Suppressor macrophage (primary cell): ENCODE measurements at regions not wholly inside any gene's neighbourhood (a gene's known extent, or its start where the extent isn't known, plus 50 kb on each side); places are given as distances from the start of the nearest gene placed in this dataset.
"Not testable (repeated sequence)": the region's sequence is repeated elsewhere in the genome, so short reads cannot be mapped to it uniquely, and the experiment has no call there.

ENCODE experiments used
- DNase-seq, 4 experiments: peaks; one replicate each; pipeline ENCODE4 v3.0.0-alpha.2; 2020 to 2022

DNA sequence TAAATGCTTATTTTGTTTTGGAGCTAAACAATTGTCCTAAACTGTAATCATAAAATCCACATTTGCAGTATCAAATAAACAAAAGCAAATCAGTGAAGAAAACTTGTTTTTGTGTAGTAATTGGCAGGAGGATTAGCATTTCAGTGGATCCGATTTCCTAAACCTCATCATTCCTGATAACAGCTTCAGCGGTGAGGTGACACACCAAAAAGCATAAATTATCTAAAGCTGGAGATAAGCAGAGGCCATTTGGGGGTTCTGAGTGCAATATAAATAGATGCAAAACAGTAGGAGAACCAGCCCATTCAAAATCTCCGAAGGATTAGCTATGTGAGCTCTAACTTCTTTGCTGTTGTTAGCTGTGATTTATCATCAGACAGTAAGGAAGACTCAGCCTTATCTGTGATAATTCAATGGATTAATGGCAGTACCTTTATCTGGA, 235.8 kb downstream of the EPHA7 start:
- DNase-seq, result no peak

DNA sequence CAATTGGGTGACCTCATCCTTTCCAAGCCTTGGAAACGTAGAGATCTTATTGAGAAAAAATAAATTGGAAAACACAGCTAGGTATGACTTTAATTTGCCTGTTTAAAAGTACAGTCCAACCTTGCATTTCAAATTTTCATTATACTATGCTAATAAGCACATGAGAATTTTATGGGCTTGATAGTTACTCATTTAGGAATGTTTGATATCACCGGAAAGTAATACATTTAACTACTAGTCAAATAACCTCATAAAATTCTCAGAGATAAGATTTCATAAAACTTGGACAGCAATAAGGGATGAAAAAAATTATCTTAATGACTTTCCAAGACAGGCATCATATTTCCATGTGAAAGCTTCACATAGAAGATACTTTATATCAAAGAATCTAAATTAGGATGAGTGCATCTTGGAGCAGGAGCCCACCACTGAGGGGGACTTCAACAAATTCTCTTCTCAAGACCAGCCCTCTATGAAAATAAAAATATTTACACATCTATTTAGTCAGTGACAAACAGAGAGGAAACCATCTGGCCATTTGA, 236.3 kb downstream of the EPHA7 start:
- no peak for DNase-seq

DNA sequence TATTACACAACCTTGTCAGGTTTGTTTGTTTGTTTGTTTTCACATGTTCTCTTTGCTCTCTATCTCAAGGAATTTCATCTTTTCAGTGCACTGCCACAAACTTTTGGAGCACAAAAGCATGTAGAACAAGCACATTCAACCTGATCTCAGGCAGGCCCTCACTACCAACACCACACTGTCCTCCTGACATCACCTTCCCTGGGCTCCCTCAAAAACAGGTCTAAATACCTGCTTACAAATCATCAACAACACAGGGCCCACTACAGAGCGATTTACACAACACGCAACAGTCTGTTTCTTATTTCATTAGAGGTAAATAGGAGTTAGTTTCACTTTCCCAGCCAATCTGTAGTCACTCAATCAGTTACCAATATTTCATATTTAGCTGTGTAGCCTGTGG, 241.4 kb downstream of the EPHA7 start:
- DNase-seq, result no peak

DNA sequence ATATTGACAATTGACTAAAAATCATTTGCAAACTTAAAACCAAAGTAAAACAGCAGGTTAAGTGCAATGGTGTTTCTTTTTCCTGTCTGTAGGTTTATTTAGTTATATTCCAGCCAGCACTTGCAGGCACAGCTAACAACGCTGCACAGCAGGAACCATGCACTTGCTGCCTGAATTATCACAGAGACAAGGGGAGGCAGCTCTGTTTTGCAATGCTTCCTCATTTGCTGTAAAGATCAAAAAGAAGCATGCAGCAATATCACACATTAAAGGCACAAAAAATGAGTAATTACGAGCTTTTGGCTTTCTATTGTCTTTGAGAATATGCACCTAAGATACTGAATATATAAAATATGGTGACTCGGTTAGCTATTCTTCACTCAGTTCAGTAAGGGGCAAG, 241.9 kb downstream of the EPHA7 start:
- DNase-seq, result no peak

DNA sequence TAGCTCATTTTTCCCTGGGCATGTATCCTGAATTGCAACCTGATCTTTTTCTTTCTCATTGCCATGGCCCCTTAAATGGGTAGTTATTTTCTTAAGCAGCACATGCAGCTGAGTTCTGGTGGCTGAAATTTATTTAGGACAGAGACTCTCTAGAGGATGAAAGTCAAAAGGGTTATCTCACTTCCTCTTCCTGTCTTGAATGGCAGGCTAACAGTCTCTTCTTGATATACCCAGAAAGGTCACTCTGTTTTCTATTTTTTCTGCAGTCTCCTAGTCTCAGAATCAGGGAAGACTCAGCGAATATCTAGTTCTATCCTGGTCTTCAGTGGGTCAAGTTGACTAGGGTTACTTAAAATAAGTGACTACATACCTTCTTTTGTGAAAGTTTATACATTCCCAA, 243.3 kb downstream of the EPHA7 start:
- no peak for DNase-seq

DNA sequence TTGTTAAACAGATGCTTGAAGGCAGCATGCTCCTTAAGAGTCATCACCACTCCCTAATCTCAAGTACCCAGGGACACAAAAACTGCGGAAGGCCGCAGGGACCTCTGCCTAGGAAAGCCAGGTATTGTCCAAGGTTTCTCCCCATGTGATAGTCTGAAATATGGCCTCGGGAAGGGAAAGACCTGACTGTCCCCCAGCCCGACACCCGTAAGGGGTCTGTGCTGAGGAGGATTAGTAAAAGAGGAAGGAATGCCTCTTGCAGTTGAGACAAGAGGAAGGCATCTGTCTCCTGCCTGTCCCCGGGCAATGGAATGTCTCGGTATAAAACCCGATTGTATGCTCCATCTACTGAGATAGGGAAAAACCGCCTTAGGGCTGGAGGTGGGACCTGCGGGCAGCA, 245.8 kb downstream of the EPHA7 start:
- not testable (repeated sequence) for DNase-seq

DNA sequence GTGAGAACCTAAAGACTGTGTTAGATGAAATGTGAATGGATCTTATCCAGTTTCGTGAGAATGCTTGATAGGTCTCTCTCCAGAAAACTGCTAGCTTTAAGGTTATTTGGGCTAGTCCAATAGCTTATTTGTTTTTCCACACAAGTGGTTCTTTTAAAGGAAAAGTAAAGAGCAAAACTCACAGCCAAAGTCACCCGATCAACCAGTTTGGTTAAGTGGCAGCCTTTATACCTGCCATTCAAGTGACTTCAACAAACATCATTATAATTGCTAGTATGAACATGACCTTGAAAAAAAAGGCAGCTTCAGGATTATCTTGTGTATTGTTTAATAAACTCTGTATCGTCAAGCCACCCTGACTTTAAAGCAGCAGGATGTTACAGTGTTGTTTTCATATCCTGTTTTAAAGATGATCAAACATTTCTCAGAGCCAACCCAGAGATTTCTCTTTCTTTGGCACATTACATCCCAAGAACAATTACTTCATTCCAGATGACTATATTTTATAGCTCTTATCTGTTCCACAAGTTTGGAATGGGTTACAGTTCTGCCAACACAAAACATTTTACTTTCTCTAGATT, 253.4 kb downstream of the EPHA7 start:
- no peak for DNase-seq

DNA sequence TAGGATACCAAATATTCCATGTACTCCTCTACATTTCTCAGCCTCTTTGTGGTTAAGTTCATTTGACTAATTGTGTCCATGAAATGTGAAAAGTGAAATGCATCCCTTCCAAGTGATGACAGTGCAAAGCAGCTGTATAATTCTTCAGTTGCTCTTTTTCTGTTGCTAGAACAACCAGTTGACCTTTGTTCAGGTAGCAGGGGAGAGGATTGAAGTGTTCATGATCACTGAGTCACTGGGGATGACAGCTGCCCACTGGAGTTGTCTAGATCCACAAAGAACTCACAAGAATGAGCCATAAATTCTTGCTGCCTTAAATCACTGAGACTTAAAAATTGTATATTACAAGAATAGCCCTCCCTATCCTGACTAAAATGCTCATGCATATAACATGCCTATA, 254.6 kb downstream of the EPHA7 start:
- no peak for DNase-seq

DNA sequence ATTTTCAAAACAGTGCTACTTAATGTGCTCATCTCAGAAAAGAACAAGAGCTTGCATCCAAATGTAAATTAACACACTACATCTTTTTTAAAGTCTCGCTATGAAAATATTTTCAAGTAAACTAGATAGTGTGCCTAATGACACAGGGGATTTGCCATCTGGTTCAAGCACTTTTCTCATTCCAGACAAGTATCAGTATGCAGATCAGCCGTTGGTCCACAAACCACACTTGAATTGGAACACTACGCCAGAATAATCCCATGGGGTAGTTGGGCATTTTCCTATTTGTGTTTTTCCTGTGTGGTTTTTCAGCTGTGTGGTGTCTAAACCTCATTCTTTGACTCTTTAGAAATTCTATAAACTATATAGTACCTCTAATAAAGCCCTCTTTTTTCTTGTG, 256.2 kb downstream of the EPHA7 start:
- no peak for DNase-seq

DNA sequence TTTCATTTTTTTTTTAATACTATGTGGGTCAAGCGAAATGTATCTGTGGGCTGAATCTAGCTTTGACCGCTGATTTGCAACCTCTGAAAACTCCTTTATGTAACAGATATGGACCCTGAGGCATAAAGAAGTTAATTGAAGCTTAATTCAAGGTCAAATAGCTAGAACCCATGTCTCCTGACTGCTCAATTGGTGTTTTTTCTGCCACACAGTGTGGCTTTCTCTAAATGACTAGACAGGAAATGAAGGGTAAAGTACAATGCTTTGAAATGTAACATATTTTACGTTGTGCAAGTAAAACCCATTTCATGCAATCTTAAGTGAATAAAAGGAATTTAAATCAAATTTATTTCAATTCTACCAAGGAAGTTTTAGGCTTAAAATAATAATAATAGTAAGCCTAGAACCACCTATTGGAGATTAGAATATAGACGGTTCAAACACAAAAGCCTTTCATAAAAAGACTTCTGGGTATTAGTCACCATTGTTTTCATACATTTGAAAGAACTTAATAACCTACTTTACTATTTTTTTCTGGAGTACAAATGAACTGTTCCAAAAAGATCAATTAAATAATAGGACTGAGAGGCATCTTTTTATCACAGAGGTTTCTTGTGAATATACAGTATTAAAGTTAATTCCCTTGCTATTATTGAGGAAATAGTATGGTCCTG, 279.8 kb downstream of the EPHA7 start:
- DNase-seq, result no peak

DNA sequence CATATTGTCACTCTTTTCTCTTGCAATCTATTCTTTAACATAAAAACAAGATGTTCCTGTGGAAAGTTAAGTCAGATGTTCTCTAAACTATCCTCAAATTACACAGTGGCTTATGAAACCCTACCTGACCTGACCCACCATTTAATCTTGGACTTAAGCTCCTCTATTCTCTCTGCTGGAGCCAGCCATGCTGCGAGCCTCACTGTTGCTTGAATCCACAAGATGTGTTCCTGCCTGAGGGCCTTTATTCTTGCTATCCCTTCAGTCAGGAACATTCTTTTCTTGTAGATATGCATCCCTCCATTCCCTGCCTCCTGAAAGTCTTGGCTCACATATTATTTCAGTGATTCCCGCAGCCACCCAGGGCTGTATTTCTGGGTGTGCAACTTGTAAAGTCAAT, 283.2 kb downstream of the EPHA7 start:
- DNase-seq, result no peak

DNA sequence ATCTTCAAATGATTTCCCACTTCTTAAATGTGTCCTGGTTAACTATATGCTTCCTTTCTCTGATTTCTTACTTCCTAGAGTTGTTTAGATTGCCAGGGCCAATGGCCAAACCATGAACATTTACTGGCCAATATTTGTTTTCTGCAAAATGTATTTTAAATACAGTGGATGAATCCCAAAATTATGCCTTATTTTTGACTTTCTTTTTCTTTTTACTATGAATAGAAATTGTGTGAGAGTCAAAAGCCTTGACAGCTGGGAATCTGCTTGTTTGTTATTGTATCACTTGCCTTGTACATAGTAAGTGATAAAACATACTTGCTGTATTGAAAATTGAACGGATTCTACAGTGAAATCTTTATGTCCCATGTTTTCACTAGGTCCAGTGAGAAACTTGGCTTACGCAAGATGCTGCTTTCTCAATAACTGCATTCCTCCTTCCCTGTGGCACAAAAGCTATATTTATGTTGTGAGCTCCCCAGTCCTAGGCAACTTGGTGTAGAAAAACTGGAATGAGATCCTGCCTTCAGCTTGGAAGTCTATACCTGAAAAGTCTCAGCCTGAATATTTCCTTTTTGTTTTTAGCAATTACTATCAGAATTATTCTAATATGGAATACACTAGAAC, 295.2 kb downstream of the EPHA7 start:
- no peak for DNase-seq

DNA sequence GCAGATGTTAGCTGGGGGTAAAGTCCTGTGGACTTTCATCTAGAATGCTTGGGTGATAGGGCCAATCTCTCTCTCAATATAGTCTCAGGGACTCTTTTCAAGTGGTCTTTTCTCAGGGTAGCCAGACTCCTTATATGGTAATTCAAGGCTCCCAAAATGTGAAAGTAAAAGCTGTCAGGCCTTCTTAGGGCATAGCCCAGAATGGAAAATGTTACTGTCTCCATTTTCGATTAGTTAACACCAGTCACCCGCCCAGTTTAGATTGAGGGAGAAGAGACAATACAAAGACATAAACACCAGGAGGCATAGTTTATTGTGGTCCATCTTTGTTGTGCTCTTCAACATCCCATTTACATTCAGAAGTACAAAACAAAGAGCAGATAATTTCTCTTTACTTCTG, 295.8 kb downstream of the EPHA7 start:
- DNase-seq, result no peak

DNA sequence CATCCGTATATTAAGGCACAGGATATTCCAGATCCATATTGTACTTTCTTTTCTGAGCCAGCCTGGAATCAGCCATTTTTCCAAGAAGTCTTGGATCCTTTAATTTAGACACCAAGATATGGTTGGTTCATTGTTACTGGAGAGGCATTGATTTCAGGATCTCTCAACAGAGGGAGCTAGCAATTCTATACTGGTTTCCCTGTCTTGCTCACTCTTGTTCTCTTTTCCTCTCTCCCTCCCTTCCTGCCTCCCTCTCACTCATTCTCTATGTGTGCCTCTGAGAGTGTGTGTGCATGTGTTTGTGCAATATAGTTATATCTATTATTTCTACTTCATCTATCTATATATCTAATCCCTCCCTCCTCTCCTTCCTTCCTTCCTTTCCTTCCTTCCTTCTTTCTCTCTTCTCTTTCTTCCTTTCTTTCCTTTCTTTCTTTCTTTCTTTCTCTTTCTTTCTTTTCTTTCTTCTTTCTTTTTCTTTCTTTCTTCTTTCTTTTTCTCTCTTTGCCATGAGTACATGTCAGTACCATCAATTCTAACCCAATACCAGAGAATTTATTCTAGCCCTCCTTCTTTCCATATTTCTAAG, 299.1 kb downstream of the EPHA7 start:
- no peak for DNase-seq

DNA sequence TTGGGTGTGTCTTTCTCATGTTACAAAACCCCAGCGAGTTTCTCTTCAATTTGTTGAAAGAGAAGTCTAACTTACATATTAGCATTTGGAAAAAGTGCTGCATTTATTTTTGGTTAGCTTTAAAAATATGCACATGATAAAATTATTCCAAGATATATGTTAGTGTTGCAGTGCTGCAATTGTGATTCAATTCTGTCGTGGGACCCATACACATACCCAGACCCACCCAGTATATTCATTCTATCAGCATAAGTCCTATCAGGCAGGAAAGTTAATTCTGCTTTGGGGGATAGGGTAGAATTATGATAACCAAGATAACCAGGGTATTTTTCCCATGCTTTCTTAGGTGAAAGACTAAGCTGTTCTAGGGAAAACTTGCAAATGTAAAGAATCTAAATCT, 313.5 kb downstream of the EPHA7 start:
- no peak for DNase-seq

DNA sequence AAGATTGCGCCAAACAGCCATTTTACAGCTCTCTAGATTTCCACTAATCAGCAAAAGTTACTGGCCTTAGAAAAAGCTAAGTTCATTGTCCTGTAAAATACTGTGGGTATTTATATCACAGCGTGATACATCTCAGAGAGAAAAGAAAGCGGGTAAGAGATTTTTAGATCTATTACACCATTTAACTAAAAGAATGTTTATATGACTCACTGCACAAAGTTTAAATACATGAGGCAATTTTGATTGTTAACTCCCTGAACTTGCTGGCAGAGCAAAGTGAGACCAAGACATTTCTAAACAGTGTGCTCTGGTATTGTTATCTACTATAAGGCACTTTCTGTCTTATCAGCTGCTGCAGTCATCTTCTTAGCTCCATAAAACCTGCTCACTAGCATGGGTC, 314.3 kb downstream of the EPHA7 start:
- DNase-seq, result no peak

DNA sequence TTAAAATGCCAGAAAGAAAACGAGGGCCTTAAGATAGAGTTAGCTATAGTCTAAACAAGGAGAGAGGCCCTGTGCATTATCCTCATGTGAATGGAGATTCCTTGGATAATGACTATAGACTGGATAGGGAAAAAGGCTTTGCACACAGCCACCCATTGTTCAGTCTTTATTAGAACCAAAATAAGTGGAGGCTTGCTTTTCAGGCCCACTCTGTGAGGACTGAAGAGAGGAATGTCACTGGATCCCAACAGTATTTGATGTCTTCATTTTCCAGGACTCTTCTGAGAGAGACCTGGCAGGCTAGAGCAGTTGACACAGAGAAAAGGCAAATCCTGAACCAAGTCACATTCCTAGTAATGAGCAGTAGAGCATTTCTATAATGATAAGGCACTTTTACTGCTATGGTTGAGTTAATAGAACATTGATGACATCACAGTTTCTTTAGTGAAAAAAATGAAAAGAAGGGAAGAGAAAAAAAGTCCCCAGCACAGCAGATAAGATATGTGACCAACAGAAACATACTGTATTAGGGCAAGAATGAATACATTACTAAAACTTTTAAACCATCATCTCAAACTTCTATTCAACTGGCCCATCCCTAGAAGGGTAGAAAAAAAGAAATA, 315.1 kb downstream of the EPHA7 start:
- DNase-seq, result no peak

DNA sequence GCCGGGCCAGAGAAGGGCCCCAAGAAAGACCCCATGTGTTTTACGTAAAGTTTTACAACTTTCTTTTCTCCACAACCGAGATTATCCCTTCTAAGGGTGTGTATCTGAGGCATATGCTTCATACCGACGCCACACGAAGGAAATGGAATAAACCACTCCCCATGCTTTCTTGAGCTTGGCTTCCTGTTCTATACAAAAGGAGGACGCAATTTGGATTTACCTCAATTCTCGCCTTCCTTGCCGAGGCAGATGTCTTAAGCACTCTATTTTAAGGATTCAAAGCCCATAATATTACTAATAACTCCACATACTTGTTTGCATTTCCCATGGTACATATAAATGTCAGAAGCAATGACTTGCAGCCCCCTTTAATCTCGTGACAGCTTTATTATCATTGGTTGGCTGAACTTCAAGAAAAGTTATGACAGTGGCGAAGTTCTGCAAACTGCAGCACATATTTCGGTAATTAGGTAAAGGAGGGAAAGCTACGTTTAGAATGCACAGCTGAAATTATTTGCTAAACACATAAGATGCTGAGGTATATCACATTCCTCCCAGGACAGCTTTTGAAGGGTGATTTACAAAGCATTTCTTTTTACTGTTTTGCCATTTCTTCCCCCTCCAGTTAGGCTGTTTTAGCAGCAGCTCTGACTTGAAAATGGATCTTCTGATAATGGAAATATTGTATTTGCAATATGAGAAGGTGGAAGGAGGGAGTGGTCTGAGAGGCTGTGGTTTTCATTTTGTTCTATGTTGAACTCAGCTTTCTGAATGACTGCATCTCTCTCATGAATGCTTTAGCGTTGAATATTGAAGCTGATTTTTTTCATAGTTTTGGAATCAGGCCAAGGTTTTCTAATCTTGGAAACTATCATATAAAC, 330.5 kb downstream of the EPHA7 start:
- DNase-seq, result no peak

DNA sequence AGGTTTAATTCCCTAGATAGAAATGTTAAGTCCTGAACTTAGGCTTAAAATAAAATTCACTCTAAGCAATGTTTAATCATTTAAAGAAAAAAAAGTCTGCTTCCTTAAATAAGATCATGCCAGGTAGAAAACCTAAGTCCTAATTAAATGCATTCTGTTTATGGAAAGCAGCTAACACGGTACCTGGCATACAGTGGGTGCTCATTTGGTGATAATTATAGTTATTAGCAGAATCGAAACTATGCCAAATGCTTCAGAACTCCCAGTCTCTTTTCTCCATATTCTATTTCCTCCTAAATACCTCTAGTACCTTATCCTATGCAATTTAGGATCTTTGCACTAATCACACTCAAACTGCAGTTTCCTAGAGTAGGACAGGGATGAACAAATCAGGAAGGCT, 331.8 kb downstream of the EPHA7 start:
- no peak for DNase-seq

DNA sequence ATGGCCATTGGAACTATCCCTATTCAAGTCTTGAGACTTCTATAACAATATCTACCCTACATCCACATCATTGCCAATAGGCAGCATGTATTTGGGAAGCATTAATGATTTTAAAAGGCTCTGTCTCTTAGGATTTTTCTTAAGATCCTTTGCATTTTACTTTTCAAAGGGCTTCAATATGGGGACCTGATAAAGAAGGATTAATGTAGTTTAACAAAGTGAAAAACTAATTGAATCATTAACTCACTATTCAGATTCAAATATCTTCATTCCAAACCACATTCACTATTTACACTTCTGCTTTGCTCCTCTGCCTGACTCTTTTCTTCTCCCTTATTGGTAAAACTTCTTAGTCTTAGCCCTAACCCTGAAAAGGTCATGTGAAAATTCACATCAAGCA, 333.0 kb downstream of the EPHA7 start:
- DNase-seq, result no peak

DNA sequence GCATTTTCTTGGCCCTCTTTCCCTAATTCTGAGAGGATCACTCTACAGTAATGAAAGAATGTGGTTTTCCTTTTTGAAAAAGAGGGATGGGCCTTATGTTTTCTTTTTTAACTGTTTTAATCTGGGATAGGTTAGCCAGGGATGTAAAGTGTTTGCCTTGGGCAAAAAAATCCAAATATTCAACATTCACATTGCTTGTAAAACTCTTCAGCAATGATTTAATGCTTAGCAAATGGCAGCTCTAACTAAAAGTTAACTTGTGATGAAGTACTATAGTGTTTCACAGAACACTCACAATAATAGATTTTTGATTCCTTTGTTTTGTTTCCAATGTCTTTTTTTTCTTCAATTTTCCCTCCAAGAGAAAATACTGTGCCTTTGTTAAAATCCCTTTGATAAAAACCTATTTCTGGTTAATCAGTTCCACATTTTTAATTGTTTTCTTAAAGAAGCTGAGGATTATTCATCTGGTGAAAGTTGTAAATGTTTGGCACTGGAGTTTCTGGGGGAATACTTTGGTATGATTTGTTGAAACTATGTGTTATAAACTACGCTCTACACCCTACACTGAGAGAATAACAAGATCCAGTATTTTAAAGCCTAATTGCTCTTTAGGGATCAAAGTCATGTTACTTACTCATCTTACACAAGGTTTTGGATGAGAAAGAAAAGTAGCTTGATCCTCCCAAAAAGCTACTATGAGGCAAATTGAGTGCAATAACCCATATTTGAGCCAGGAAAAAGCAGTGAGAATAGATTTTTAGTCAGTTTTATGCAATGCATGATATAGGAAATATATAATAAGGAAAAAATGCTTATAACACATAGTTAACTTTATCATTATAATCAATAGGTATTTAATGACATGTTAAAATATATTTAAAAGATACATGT, 335.8 kb downstream of the EPHA7 start:
- no peak for DNase-seq
